ENCODE measurements at regions not wholly inside any gene's neighbourhood (a gene's known extent, or its start where the extent isn't known, plus 50 kb on each side); places are given as distances from the start of the nearest gene placed in this dataset.
"Not testable (repeated sequence)": the region's sequence is repeated elsewhere in the genome, so short reads cannot be mapped to it uniquely, and the experiment has no call there.

- Histone ChIP-seq H3K79me2 (ENCODE audit: insufficient read depth, low read length) (no peaks in the 10 kb centered on the region), H3K27me3 (ENCODE audit: insufficient read depth, low read length) (no peaks in the 10 kb centered on the region), H3K4me3 (ENCODE audit: low read depth, low read length, poor library complexity, severe bottlenecking) (no peak overlapping the region), H3K9me2 (ENCODE audit: low read depth, low read length) (no peaks in the 10 kb centered on the region), H3F3A (ENCODE audit: insufficient read depth, low read length) (no peaks in the 10 kb centered on the region), H3K9ac (ENCODE audit: low read length) (no peak overlapping the region), H3K4me1 (ENCODE audit: insufficient read depth, low read length, severe bottlenecking) (no peaks in the 10 kb centered on the region), H3K27ac (ENCODE audit: low read depth, low read length, poor library complexity, severe bottlenecking) (no peak overlapping the region), H4K20me1 (ENCODE audit: insufficient read depth, low read length) (no peaks in the 10 kb centered on the region), H3K4me2 (ENCODE audit: low read length) (no peak overlapping the region), H3K36me3 (ENCODE audit: insufficient read depth, low read length) (no peaks in the 10 kb centered on the region), H3K9me3 (ENCODE audit: low read length) (no peaks in the 10 kb centered on the region), H2AFZ (ENCODE audit: low read length) (no peak overlapping the region)
- no peak for TF ChIP-seq CTCF (IDR thresholded peaks at IDR 0.05; ENCODE audit: low read length)
- TF ChIP-seq EZH2 (IDR thresholded peaks at IDR 0.05; ENCODE audit: borderline replicate concordance, low read length) = no peak
These were observed 1003.8 kb upstream of the DDX18 start for GRCh38 chr2:116810645-116811044.

GRCh38 chr2:116819355-116819754, 995.1 kb upstream of the DDX18 start:
- no peaks in the 10 kb centered on the region for H3K9me3 ChIP-seq (ENCODE audit: low read length)
- H3K4me2 ChIP-seq (ENCODE audit: low read length) = no peak overlapping the region
- no peak overlapping the region for H3K27ac ChIP-seq (ENCODE audit: low read depth, low read length, poor library complexity, severe bottlenecking)
- H3K4me1 ChIP-seq (ENCODE audit: insufficient read depth, low read length, severe bottlenecking) = no peaks in the 10 kb centered on the region
- no peaks in the 10 kb centered on the region for H3K36me3 ChIP-seq (ENCODE audit: insufficient read depth, low read length)
- H3K4me3 ChIP-seq (ENCODE audit: low read depth, low read length, poor library complexity, severe bottlenecking) = no peak overlapping the region
- H3K79me2 ChIP-seq (ENCODE audit: insufficient read depth, low read length) = no peaks in the 10 kb centered on the region
- H3K27me3 ChIP-seq (ENCODE audit: insufficient read depth, low read length) = no peaks in the 10 kb centered on the region
- H2AFZ ChIP-seq (ENCODE audit: low read length) = no peak overlapping the region
- H4K20me1 ChIP-seq (ENCODE audit: insufficient read depth, low read length) = no peaks in the 10 kb centered on the region
- H3K9me2 ChIP-seq (ENCODE audit: low read depth, low read length) = no peaks in the 10 kb centered on the region
- H3K9ac ChIP-seq (ENCODE audit: low read length) = no peak overlapping the region
- H3F3A ChIP-seq (ENCODE audit: insufficient read depth, low read length) = no peaks in the 10 kb centered on the region
- TF ChIP-seq EZH2 (IDR thresholded peaks at IDR 0.05; ENCODE audit: borderline replicate concordance, low read length) (no peak), CTCF (IDR thresholded peaks at IDR 0.05; ENCODE audit: low read length) (no peak)

GRCh38 chr2:116820986-116821385, 993.5 kb upstream of the DDX18 start:
- no peaks in the 10 kb centered on the region for H3K79me2 ChIP-seq (ENCODE audit: insufficient read depth, low read length)
- H3K4me1 ChIP-seq (ENCODE audit: insufficient read depth, low read length, severe bottlenecking) = no peaks in the 10 kb centered on the region
- no peak overlapping the region for H3K9ac ChIP-seq (ENCODE audit: low read length)
- H3F3A ChIP-seq (ENCODE audit: insufficient read depth, low read length) = no peaks in the 10 kb centered on the region
- H3K4me2 ChIP-seq (ENCODE audit: low read length) = no peak overlapping the region
- TF ChIP-seq EZH2 (IDR thresholded peaks at IDR 0.05; ENCODE audit: borderline replicate concordance, low read length) (no peak), CTCF (IDR thresholded peaks at IDR 0.05; ENCODE audit: low read length) (no peak)
- no peaks in the 10 kb centered on the region for H3K36me3 ChIP-seq (ENCODE audit: insufficient read depth, low read length)
- H3K9me2 ChIP-seq (ENCODE audit: low read depth, low read length) = no peaks in the 10 kb centered on the region
- no peak overlapping the region for H2AFZ ChIP-seq (ENCODE audit: low read length)
- H3K4me3 ChIP-seq (ENCODE audit: low read depth, low read length, poor library complexity, severe bottlenecking) = no peak overlapping the region
- no peaks in the 10 kb centered on the region for H3K27me3 ChIP-seq (ENCODE audit: insufficient read depth, low read length)
- H3K9me3 ChIP-seq (ENCODE audit: low read length) = no peaks in the 10 kb centered on the region
- no peaks in the 10 kb centered on the region for H4K20me1 ChIP-seq (ENCODE audit: insufficient read depth, low read length)
- no peak overlapping the region for H3K27ac ChIP-seq (ENCODE audit: low read depth, low read length, poor library complexity, severe bottlenecking)

GRCh38 chr2:116829543-116829942, 984.9 kb upstream of the DDX18 start:
- H3K36me3 ChIP-seq (ENCODE audit: insufficient read depth, low read length); H3K79me2 ChIP-seq (ENCODE audit: insufficient read depth, low read length); H2AFZ ChIP-seq (ENCODE audit: low read length); H3K4me1 ChIP-seq (ENCODE audit: insufficient read depth, low read length, severe bottlenecking); H3K9me2 ChIP-seq (ENCODE audit: low read depth, low read length); H3K4me2 ChIP-seq (ENCODE audit: low read length); H4K20me1 ChIP-seq (ENCODE audit: insufficient read depth, low read length); H3K27me3 ChIP-seq (ENCODE audit: insufficient read depth, low read length); H3K4me3 ChIP-seq (ENCODE audit: low read depth, low read length, poor library complexity, severe bottlenecking); H3K9me3 ChIP-seq (ENCODE audit: low read length); H3K27ac ChIP-seq (ENCODE audit: low read depth, low read length, poor library complexity, severe bottlenecking); H3F3A ChIP-seq (ENCODE audit: insufficient read depth, low read length); H3K9ac ChIP-seq (ENCODE audit: low read length): not testable (repeated sequence)
